Activated naive CD8-positive, alpha-beta T cell treated with anti-CD3 and anti-CD28 coated beads, Interleukin-2, amount 50 U/mL, for 24 hours (primary cell): ENCODE measurements at regions not wholly inside any gene's neighbourhood (a gene's known extent, or its start where the extent isn't known, plus 50 kb on each side); places are given as distances from the start of the nearest gene placed in this dataset.
"Not testable (repeated sequence)": the region's sequence is repeated elsewhere in the genome, so short reads cannot be mapped to it uniquely, and the experiment has no call there.

ENCODE experiments used
- ATAC-seq: fragments of 150-1000 bp; cut with Tn5 transposase; one replicate; pipeline ENCODE4 v1.10.0; 2021
- DNase-seq: peaks from one replicate; pipeline ENCODE4 v3.0.0; 2021
- H3K27ac Mint-ChIP-seq: one replicate; pipeline ENCODE4 v1.8.0; 2021; ENCODE audit warnings: mild to moderate bottlenecking, mixed read lengths
- H3K27me3 Mint-ChIP-seq: one replicate; pipeline ENCODE4 v1.8.0; 2021; ENCODE audit warnings: mixed read lengths
- H3K36me3 Mint-ChIP-seq: one replicate; pipeline ENCODE4 v1.8.0; 2021; ENCODE audit warnings: low read depth, mixed read lengths
- H3K4me1 Mint-ChIP-seq: one replicate; pipeline ENCODE4 v1.8.0; 2021; ENCODE audit warnings: mixed read lengths
- H3K4me3 Mint-ChIP-seq: one replicate; pipeline ENCODE4 v1.8.0; 2021; ENCODE audit warnings: mild to moderate bottlenecking, moderate library complexity, mixed read lengths
- H3K9me3 Mint-ChIP-seq: one replicate; pipeline ENCODE4 v1.8.0; 2021; ENCODE audit warnings: mixed read lengths

DNA sequence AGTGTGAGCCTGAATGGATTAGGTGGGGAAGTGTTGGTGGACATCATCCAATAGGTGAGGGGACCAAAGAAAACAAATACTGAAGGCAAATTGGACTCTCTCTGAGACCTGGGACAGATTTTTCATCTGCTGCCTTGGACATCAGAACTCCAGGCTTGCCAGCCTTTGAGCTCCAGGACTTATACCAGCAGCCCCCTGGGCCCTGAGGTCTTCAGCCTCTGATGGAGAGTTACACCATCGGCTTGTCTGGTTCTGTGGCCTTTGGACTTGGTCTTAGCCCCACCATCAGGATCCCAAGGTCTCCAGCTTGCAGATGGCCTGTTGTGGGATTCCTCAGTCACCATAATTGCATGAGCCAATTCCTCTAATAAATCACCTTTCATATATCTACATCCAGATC, 80.8 kb upstream of the SLC8A3 start:
- no peak overlapping the region for H3K4me3 Mint-ChIP-seq
- H3K4me1 Mint-ChIP-seq: no peaks in the 10 kb centered on the region
- H3K27me3 Mint-ChIP-seq: peaks cover 19% of the 10 kb centered on the region
- ATAC-seq (no peak), DNase-seq (no peak)
- no peaks in the 10 kb centered on the region for H3K36me3 Mint-ChIP-seq
- no peak overlapping the region for H3K27ac Mint-ChIP-seq
- H3K9me3 Mint-ChIP-seq: no peaks in the 10 kb centered on the region

DNA sequence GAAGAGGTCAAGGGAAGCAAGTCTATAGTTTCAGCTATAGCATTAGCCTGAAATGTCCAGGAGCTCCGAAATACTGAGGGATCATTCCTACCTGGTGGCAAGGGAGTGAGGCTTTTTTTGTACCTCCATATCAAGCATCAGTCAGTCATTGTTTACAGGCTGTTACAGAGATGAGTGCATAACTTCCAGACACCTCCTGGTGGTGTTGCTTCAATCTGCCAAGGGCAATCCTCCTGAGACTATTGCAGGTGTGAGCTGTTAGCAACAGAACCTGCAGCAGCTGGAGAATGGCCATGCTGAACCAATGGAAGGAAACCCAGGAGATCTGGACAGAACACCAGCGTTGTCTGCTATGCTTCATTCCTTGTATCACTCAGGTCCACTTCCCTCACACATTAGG, 80.0 kb upstream of the SLC8A3 start:
- Mint-ChIP-seq H3K9me3 (no peaks in the 10 kb centered on the region), H3K36me3 (no peaks in the 10 kb centered on the region), H3K4me1 (no peaks in the 10 kb centered on the region), H3K4me3 (no peak overlapping the region), H3K27me3 (peaks cover 14% of the 10 kb centered on the region), H3K27ac (no peak overlapping the region)
- DNase-seq (no peak), ATAC-seq (no peak)

DNA sequence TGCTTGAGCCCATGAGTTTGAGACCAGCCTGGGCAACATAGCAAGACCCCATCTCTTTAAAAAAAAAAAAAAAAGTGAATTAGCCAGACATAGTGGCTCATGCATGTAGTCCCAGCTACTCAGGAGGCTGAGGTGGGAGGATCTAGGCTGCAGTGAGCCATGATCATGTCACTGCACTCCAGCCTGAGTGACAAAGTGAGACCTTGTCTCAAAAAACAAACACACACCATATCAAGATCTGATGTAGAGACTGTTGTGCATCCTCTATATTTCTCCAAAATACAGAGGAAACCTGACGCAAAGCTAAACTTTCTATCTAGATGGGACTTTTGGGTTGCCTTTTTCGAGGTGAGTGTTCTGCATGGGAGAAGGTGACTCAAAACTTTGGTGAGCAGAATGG, 77.4 kb upstream of the SLC8A3 start:
- ATAC-seq: no peak
- peaks cover 19% of the 10 kb centered on the region for H3K27me3 Mint-ChIP-seq

DNA sequence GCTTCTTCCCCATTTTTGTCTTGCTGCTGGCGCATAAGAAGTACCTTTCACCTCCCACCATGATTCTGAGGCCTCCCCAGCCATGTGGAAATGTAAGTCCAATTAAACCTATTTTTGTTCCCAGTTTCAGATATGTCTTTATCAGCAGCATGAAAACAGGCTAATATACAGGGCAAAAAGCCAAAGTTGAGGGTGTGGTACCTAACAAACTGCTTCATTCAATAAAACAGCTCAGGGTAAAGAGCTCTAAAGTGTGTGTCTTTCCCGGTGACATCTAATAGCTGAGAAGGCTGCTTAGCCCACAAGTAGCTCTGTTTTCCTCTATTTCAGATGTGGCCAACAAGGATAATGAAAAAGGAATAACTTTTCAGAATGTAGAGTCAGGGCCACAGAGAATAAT, 76.7 kb upstream of the SLC8A3 start:
- Mint-ChIP-seq H3K4me1 (no peaks in the 10 kb centered on the region), H3K36me3 (no peaks in the 10 kb centered on the region), H3K27ac (no peak overlapping the region), H3K9me3 (no peaks in the 10 kb centered on the region), H3K27me3 (peaks cover 19% of the 10 kb centered on the region), H3K4me3 (no peak overlapping the region)
- no peak for DNase-seq
- no peak for ATAC-seq

More for the DNA sequence above, 77.4 kb upstream of the SLC8A3 start:
- Mint-ChIP-seq H3K9me3 (no peaks in the 10 kb centered on the region), H3K4me1 (no peaks in the 10 kb centered on the region), H3K27ac (no peak overlapping the region), H3K36me3 (no peaks in the 10 kb centered on the region), H3K4me3 (no peak overlapping the region)
- no peak for DNase-seq

DNA sequence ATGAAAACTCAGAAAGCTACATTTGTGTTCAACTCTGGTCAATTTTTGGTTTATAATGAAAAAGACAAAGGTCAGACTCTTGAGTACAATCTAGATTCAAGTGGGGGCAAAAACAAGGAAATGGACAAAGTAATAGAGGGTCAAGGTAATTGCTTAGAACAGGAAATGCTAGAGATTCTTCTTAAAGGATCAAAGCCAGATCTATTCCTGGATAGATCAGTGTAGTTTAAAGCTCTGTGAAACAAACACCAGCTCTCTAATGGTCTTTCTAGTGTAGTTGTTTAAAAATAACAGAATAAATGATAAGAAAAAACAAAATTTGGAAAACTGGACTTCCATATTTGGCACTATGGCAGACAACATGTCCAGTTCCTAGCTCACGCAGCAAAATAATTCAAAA, 70.7 kb upstream of the SLC8A3 start:
- no peak for ATAC-seq
- Mint-ChIP-seq H3K36me3 (no peaks in the 10 kb centered on the region), H3K27me3 (peaks cover 43% of the 10 kb centered on the region)

DNA sequence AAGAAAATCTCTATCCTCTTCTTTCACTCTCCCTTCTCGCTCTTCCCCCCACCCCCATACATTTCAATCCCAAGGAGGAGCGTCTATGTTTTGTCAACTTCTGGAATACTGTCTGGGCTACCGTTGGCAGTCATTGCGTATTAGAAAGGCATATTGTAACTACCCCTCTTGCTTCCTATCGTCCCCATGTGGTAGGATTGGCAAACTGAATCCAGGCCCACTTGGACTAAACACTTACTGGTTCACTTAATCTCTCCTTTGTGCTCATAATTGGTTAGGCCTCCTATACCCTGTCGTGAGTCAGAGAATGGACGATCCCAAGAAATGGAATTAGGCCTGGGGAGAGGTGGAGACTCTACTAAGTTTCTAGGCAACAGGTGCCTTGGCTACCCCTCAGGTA, 68.8 kb upstream of the SLC8A3 start:
- H3K9me3 Mint-ChIP-seq: no peaks in the 10 kb centered on the region
- H3K36me3 Mint-ChIP-seq: peaks cover 4% of the 10 kb centered on the region
- no peak overlapping the region for H3K27ac Mint-ChIP-seq
- peaks cover 11% of the 10 kb centered on the region for H3K4me1 Mint-ChIP-seq
- ATAC-seq (no peak), DNase-seq (peak; percentile 27)
- H3K4me3 Mint-ChIP-seq: no peak overlapping the region
- H3K27me3 Mint-ChIP-seq: peaks cover 51% of the 10 kb centered on the region

More for the DNA sequence above, 70.7 kb upstream of the SLC8A3 start:
- no peak overlapping the region for H3K4me3 Mint-ChIP-seq
- H3K9me3 Mint-ChIP-seq: no peaks in the 10 kb centered on the region
- DNase-seq: no peak
- peaks cover 11% of the 10 kb centered on the region for H3K4me1 Mint-ChIP-seq
- no peak overlapping the region for H3K27ac Mint-ChIP-seq

DNA sequence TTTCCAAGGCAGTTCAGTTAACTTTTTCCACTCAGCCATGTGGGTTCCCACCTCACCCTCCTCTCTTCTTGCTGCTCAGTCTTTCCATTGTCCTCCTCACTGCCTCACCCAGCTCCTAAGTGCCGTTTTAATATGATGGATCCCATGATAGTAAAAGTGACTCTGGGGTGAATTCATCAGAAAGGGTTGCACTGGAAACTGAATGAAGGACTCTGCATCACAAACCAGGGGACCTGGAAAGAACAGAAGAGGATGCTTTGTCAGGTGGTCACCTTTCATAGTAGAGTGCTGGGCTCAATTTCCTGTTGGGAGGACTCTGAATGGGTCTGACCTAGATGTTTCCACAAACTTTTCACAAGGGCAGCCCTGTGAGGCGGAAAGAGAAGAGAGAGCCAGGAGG, 67.8 kb upstream of the SLC8A3 start:
- no peaks in the 10 kb centered on the region for H3K9me3 Mint-ChIP-seq
- ATAC-seq (no peak), DNase-seq (no peak)
- no peak overlapping the region for H3K27ac Mint-ChIP-seq
- peaks cover 50% of the 10 kb centered on the region for H3K27me3 Mint-ChIP-seq
- peaks cover 11% of the 10 kb centered on the region for H3K4me1 Mint-ChIP-seq
- peaks cover 4% of the 10 kb centered on the region for H3K36me3 Mint-ChIP-seq
- H3K4me3 Mint-ChIP-seq: no peak overlapping the region

DNA sequence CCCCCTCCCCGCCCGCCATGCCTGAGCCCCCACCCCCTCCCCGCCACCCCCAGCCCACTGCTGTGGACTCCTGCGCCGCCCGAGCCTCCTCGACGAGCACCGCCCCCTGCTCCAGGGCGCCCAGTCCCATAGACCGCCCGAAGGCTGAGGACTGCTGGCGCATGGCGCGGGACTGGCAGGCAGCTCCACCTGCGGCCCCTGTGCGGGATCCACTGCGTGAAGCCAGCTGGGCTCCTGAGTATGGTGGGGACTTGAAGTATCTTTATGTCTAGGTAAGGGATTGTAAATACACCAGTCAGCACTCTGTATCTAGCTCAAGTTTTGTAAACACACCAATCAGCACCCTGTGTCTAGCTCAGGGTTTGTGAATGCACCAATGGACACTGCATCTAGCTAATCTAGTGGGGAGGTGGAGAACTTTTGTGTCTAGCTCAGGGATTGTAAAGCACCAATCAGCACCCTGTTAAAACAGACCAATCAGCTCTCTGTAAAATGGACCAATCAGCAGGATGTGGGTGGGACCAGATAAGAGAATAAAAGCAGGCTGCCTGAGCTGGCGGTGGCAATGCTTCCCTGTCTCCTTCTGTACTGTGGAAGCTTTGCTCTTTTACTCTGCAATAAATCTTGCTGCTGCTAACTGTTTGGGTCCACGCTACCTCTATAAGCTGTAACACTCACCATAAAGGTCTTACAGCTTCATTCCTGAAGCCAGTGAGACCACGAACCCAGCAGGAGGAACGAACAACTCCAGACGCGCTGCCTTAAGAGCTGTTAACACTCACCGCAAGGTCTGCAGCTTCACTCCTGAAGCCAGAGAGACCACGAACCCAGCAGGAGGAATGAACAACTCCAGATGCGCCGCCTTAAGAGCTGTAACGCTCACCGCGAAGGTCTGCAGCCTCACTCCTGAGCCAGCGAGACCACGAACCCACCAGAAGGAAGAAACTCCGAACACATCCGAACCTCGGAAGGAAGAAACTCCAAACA, 66.6 kb upstream of the SLC8A3 start:
- Mint-ChIP-seq H3K27me3 (peaks cover 54% of the 10 kb centered on the region), H3K4me3 (peak overlapping the region; percentile 63), H3K4me1 (peaks cover 11% of the 10 kb centered on the region)
- ATAC-seq: peak; percentile 59
- not testable (repeated sequence) for H3K9me3 Mint-ChIP-seq, H3K36me3 Mint-ChIP-seq, H3K27ac Mint-ChIP-seq
- DNase-seq: peak; percentile 17

DNA sequence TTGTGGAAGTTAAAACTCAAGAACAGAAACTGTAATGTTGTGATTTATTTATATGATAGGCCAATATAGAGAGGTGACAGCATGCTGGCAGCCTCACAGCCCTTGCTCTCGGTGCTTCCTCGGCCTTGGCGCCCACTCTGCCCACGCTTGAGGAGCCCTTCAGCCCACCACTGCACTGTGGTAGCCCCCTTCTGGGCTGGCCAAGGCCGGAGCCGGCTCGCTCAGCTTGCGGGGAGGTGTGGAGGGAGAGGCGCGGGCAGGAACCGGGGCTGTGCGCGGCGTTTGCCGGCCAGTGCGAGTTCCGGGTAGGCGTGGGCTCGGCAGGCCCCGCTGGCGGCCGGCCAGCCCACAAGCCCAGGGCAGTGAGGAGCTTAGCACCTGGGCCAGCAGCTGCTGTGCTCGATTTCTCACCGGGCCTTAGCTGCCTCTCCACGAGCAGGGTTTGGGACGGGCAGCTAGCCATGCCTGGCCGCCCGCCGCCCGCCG, 65.8 kb upstream of the SLC8A3 start:
- ATAC-seq: no peak

DNA sequence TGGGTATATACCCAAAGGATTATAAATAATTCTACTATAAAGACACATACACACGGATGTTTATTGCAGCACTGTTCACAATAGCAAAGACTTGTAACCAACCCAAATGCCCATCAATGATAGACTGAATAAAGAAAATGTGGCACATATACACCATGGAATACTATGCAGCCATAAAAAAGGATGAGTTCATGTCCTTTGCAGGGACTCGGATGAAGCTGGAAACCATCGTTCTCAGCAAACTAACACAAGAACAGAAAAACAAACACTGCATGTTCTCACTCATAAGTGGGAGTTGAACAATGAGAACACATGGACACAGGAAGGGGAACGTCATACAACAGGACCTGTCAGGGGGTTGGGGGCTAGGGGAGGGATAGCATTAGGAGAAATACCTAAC, 64.8 kb upstream of the SLC8A3 start:
- H3K4me3 Mint-ChIP-seq: not testable (repeated sequence)

More for the DNA sequence above, 65.8 kb upstream of the SLC8A3 start:
- Mint-ChIP-seq H3K36me3 (peaks cover 4% of the 10 kb centered on the region), H3K4me1 (peaks cover 11% of the 10 kb centered on the region), H3K27ac (no peak overlapping the region), H3K27me3 (peaks cover 61% of the 10 kb centered on the region), H3K4me3 (no peak overlapping the region), H3K9me3 (no peaks in the 10 kb centered on the region)
- DNase-seq: peak; percentile 5

DNA sequence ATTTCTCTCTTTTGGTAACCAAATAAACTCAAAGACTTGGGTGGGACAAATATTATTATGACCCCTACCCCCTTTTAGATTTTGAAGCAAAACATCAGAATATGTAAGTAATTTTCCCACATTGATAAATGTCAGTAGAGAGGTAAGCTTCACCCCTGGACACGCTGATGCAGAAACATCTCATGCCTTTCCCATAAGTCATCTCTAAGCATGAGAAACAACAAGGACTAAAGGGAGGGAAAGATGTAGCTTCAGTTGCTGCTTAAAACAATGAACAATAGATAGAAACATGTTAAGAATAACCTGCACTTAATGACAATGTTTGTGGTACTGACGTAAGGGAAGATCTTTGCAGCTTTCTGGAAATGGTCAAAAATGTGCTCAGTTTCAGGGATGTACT, 56.3 kb upstream of the SLC8A3 start:
- H3K27me3 Mint-ChIP-seq: peaks cover 37% of the 10 kb centered on the region
- H3K4me3 Mint-ChIP-seq: no peak overlapping the region

More for the DNA sequence above, 64.8 kb upstream of the SLC8A3 start:
- H3K36me3 Mint-ChIP-seq, DNase-seq, H3K9me3 Mint-ChIP-seq, ATAC-seq, H3K27ac Mint-ChIP-seq: not testable (repeated sequence)
- H3K4me1 Mint-ChIP-seq: peaks cover 11% of the 10 kb centered on the region
- H3K27me3 Mint-ChIP-seq: peaks cover 55% of the 10 kb centered on the region

DNA sequence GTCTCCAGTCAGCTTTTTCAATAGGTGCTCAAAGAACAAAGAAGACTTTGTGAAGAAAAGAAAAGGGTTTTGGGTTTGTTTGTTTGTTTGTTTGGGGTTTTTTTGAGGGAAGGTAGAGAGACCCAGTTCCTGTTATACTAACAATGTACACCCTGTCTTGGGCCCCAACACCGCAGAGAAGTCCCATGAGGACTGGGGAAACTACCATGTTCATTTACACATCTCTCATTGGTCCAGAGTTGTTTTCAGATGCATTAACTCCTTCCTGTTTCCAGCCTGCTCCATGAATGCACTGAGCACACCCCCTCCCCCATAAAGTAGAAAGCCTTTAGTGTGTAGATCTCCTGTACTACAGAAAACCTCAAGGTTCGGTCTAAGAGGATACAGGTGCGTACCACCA, 51.1 kb upstream of the SLC8A3 start:
- Mint-ChIP-seq H3K4me3 (no peak overlapping the region), H3K27ac (no peak overlapping the region), H3K9me3 (peaks cover 4% of the 10 kb centered on the region), H3K27me3 (peaks cover 31% of the 10 kb centered on the region), H3K4me1 (no peaks in the 10 kb centered on the region), H3K36me3 (no peaks in the 10 kb centered on the region)
- DNase-seq: no peak
- ATAC-seq: no peak

More for the DNA sequence above, 56.3 kb upstream of the SLC8A3 start:
- H3K9me3 Mint-ChIP-seq: peaks cover 4% of the 10 kb centered on the region
- no peak overlapping the region for H3K27ac Mint-ChIP-seq
- H3K36me3 Mint-ChIP-seq: no peaks in the 10 kb centered on the region
- no peak for DNase-seq
- no peaks in the 10 kb centered on the region for H3K4me1 Mint-ChIP-seq
- ATAC-seq: no peak

DNA sequence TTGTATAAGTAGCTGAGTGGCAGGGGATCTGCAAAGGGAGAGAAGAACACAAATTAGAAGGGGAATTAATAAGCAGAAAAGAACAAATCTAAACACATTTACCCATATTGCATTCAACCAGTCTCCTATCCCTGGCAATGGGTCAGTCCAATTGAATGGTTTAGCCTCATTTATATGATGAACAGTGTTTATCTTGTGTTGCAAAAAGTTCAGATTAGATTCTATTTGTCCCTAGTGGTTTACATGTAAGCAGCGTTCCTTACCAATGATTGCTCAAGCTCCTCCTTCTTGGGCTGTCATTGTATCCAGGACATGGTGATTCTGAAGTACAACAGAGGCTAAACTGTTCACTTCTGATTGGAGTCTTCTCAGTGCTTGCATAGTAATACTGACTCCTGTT, 49.9 kb upstream of the SLC8A3 start:
- not testable (repeated sequence) for ATAC-seq, H3K4me1 Mint-ChIP-seq, H3K4me3 Mint-ChIP-seq, H3K36me3 Mint-ChIP-seq, H3K27ac Mint-ChIP-seq, H3K9me3 Mint-ChIP-seq, DNase-seq
- H3K27me3 Mint-ChIP-seq: peaks cover 26% of the 10 kb centered on the region
